WTC11 (cell line): ENCODE measurements at regions not wholly inside any gene's neighbourhood (a gene's known extent, or its start where the extent isn't known, plus 50 kb on each side); places are given as distances from the start of the nearest gene placed in this dataset.

Source experiments
- CTCF ChIP-seq: fragments of 200-600 bp; IDR thresholded peaks from 2 replicates; pipeline ENCODE4 v1.8.0; 2022; ENCODE audit warnings: antibody characterized with exemption
- E2F5 ChIP-seq: sonication (generic); formaldehyde crosslinking; IDR thresholded peaks from 2 replicates; pipeline ENCODE4 v1.8.1; 2022; ENCODE audit warnings: mild to moderate bottlenecking, moderate library complexity, missing genetic modification reagents
- NFYB ChIP-seq: sonication (generic); formaldehyde crosslinking; conservative IDR thresholded peaks from 2 replicates; pipeline ENCODE4 v1.8.0; 2022; ENCODE audit warnings: low read depth, missing genetic modification reagents
- NR3C1 ChIP-seq: sonication (generic); formaldehyde crosslinking; conservative IDR thresholded peaks from 2 replicates; pipeline ENCODE4 v1.8.1; 2023; ENCODE audit warnings: low read depth, mild to moderate bottlenecking, missing genetic modification reagents
- ZNF317 ChIP-seq: sonication (generic); formaldehyde crosslinking; IDR thresholded peaks from 2 replicates; pipeline ENCODE4 v1.8.1; 2023; ENCODE audit warnings: low read depth, mild to moderate bottlenecking, moderate library complexity, missing genetic modification reagents, borderline replicate concordance

GRCh38 chr22:49437356-49437755, 390.3 kb downstream of the BRD1 start:
- no peak for TF ChIP-seq CTCF
- no peak for TF ChIP-seq ZNF317 (CRISPR knock-in tag)
- TF ChIP-seq NFYB (CRISPR knock-in tag), result no peak
- no peak for TF ChIP-seq NR3C1
- no peak for TF ChIP-seq E2F5 (CRISPR knock-in tag)
